Ishikawa (cell line): ENCODE measurements at regions not wholly inside any gene's neighbourhood (a gene's known extent, or its start where the extent isn't known, plus 50 kb on each side); places are given as distances from the start of the nearest gene placed in this dataset.

ENCODE experiments used
- CEBPB ChIP-seq: IDR thresholded peaks from 2 replicates; pipeline ENCODE4 v1.6.1; 2012
- CREB1 ChIP-seq: IDR thresholded peaks from 2 replicates; pipeline ENCODE4 v1.6.1; 2012; ENCODE audit warnings: low read depth
- EGR1 ChIP-seq: IDR thresholded peaks from 2 replicates; pipeline ENCODE4 v1.6.1; 2012
- EP300 ChIP-seq: IDR thresholded peaks from 2 replicates; pipeline ENCODE4 v1.6.1; 2012; ENCODE audit warnings: borderline replicate concordance
- FOXM1 ChIP-seq: IDR thresholded peaks from 2 replicates; pipeline ENCODE4 v1.6.1; 2012; ENCODE audit warnings: low read depth, borderline replicate concordance
- MAX ChIP-seq: IDR thresholded peaks from 2 replicates; pipeline ENCODE4 v1.6.1; 2012
- NFIC ChIP-seq: IDR thresholded peaks from 2 replicates; pipeline ENCODE4 v1.6.1; 2012
- RAD21 ChIP-seq: IDR thresholded peaks from 2 replicates; pipeline ENCODE4 v1.6.1; 2012; ENCODE audit warnings: low read depth
- REST ChIP-seq: IDR thresholded peaks from 2 replicates; pipeline ENCODE4 v1.6.1; 2012; ENCODE audit warnings: low read depth, mild to moderate bottlenecking
- TAF1 ChIP-seq: IDR thresholded peaks from 2 replicates; pipeline ENCODE4 v1.6.1; 2012; ENCODE audit warnings: low read depth, mild to moderate bottlenecking
- YY1 ChIP-seq: IDR thresholded peaks from 2 replicates; pipeline ENCODE4 v1.6.1; 2012; ENCODE audit warnings: low read depth
- ZBTB7A ChIP-seq: IDR thresholded peaks from 2 replicates; pipeline ENCODE4 v1.6.1; 2012; ENCODE audit warnings: low read depth

DNA sequence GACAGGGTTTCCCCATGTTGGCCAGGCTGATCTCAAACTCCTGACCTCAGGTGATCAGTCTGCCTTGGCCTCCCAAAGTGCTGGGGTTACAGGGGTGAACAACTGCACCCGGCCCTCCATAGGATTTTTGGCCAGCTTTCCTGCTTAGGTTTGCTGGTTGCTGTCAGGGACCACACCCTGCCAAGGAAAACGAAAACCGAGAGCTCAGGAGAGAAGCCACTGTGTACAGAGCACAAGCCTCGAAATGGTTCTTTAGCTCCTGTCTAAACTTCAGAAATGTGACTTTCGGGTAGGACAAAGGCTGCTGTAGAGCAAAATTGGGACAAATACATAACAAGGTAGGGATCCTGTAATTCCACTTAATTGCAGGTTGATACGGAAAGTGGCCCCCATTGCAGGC lies 146.3 kb upstream of the ATP6AP2 start:
- no peak for TF ChIP-seq YY1
- TF ChIP-seq RAD21 = no peak
- TF ChIP-seq NFIC = no peak
- TF ChIP-seq REST = no peak
- no peak for TF ChIP-seq CREB1
- no peak for TF ChIP-seq FOXM1
- TF ChIP-seq EGR1 = no peak
- TF ChIP-seq EP300 = no peak
- TF ChIP-seq TAF1 = no peak
- TF ChIP-seq MAX = no peak
- TF ChIP-seq ZBTB7A = no peak
- TF ChIP-seq CEBPB = no peak
